Esophagus squamous epithelium (tissue), 4 donors: ENCODE measurements at regions not wholly inside any gene's neighbourhood (a gene's known extent, or its start where the extent isn't known, plus 50 kb on each side); places are given as distances from the start of the nearest gene placed in this dataset.

ENCODE experiments used
- POLR2A ChIP-seq, 4 donors: fragments of 450-650 bp; IDR thresholded peaks; one replicate each; pipeline ENCODE4 v1.6.1; 2017; ENCODE audit warnings: antibody characterized with exemption in 4 of 4, mild to moderate bottlenecking in 4 of 4, moderate library complexity in 3 of 4
- TF ChIP-seq, protein P1 (sequence below), 6 experiments: fragments of 450-650 bp in 4 of 6; fragments of 200-600 bp in 2 of 6; sonication (generic) in 2 of 6; IDR thresholded peaks; one replicate each; pipeline ENCODE4 v1.5.1; 2016 to 2019; ENCODE audit warnings: antibody characterized with exemption in 6 of 6, mild to moderate bottlenecking in 4 of 6, moderate library complexity in 4 of 6

DNA sequence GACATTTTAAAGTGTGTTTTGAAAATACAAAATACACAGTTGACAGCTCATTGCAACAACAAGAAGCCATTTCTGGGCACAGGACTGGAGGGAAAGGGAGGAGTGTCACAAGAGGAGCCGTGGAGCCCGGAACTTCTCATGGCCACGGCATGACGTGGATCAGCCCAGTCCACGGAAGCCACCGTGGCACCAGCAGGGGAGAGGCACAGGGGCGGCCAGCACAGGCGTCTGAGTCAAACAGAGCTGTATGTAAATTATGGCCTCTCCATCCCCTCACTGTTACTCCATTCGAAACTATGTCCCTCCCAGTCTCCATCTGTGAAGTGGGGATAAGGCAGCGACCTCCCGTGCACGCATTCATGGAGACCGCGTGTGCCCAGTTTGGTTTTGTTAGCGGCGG, 165.6 kb upstream of the IRX2 start:
- TF ChIP-seq POLR2A (IDR thresholded peaks at IDR 0.05) = no peak
- TF ChIP-seq, protein P1, sequence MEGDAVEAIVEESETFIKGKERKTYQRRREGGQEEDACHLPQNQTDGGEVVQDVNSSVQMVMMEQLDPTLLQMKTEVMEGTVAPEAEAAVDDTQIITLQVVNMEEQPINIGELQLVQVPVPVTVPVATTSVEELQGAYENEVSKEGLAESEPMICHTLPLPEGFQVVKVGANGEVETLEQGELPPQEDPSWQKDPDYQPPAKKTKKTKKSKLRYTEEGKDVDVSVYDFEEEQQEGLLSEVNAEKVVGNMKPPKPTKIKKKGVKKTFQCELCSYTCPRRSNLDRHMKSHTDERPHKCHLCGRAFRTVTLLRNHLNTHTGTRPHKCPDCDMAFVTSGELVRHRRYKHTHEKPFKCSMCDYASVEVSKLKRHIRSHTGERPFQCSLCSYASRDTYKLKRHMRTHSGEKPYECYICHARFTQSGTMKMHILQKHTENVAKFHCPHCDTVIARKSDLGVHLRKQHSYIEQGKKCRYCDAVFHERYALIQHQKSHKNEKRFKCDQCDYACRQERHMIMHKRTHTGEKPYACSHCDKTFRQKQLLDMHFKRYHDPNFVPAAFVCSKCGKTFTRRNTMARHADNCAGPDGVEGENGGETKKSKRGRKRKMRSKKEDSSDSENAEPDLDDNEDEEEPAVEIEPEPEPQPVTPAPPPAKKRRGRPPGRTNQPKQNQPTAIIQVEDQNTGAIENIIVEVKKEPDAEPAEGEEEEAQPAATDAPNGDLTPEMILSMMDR (IDR thresholded peaks at IDR 0.05) = no peak
